A549 (cell line): ENCODE measurements at regions not wholly inside any gene's neighbourhood (a gene's known extent, or its start where the extent isn't known, plus 50 kb on each side); places are given as distances from the start of the nearest gene placed in this dataset.

Source experiments
- ATAC-seq, 2 experiments: fragments of 200-7000 bp in 1 of 2; fragments of >200 bp in 1 of 2; cut with Nextera tagmentation in 1 of 2; cut with Tn5 transposase in 1 of 2; 3 replicates each; pipeline versions ENCODE4 v1.8.0 to v1.9.1; 2018 to 2020; ENCODE audit warnings: mild to moderate bottlenecking in 1 of 2, moderate library complexity in 1 of 2
- CTCF ChIA-PET: fragments of 300-600 bp; sonication (Branson Sonifier 250); formaldehyde crosslinking; extraction: SDS; loops from one replicate; lab custom pipeline; 2021; ENCODE audit warnings: antibody characterized with exemption, inconsistent platforms; lab: Yijun Ruan, JAX
- POLR2A ChIA-PET: fragments of 350-600 bp; formaldehyde crosslinking; extraction: SDS; loops from one replicate; lab custom pipeline; 2021; ENCODE audit warnings: antibody characterized with exemption, inconsistent platforms; lab: Yijun Ruan, JAX
- DNase-seq, 2 experiments: peaks; one replicate each; pipeline versions ENCODE4 v3.0.0 to v3.0.0-alpha.2; 2011 to 2016; ENCODE audit warnings: low read depth in 1 of 2, low spot score in 1 of 2
- FAIRE-seq: peaks from 2 replicates; lab custom pipeline; 2011; peaks lifted over from hg19 to GRCh38; lab: Jason Lieb, UNC
- H3K27ac ChIP-seq, 2 experiments: fragments of >200 bp; sonication (Bioruptor Twin); formaldehyde crosslinking; 3 replicates each; pipeline ENCODE4 v1.5.1; 2016 to 2017
- H3K4me1 ChIP-seq: fragments of >200 bp; sonication (Bioruptor Twin); formaldehyde crosslinking; 3 replicates; pipeline ENCODE4 v1.6.1; 2016
- H3K4me2 ChIP-seq: fragments of >200 bp; sonication (Bioruptor Twin); formaldehyde crosslinking; 3 replicates; pipeline ENCODE4 v1.6.1; 2016
- H3K4me3 ChIP-seq: fragments of >200 bp; sonication (Bioruptor Twin); formaldehyde crosslinking; 3 replicates; pipeline ENCODE4 v1.5.1; 2016
- H3K9me3 ChIP-seq: fragments of >200 bp; sonication (Bioruptor Twin); formaldehyde crosslinking; 3 replicates; pipeline ENCODE4 v1.6.1; 2016
- CBX2 ChIP-seq: fragments of 200-600 bp; sonication (generic); IDR thresholded peaks from 2 replicates; pipeline ENCODE4 v1.6.1; 2016; ENCODE audit warnings: low read depth, mild to moderate bottlenecking, borderline replicate concordance
- CEBPB ChIP-seq, 2 experiments: fragments of >200 bp in 1 of 2; sonication (Bioruptor Twin) in 1 of 2; formaldehyde crosslinking in 1 of 2; IDR thresholded peaks; 2 replicates each; pipeline ENCODE4 v1.6.1; 2012 to 2016
- CHD4 ChIP-seq: fragments of 200-600 bp; sonication (generic); IDR thresholded peaks from 2 replicates; pipeline ENCODE4 v1.6.1; 2016; ENCODE audit warnings: antibody characterized with exemption, mild to moderate bottlenecking, borderline replicate concordance
- EHF ChIP-seq: fragments of 250-450 bp; sonication (Bioruptor Pico); IDR thresholded peaks from 2 replicates; pipeline ENCODE4 v1.5.0; 2020; ENCODE audit warnings: mild to moderate bottlenecking
- EHMT2 ChIP-seq: fragments of 200-600 bp; sonication (generic); IDR thresholded peaks from 2 replicates; pipeline ENCODE4 v1.6.1; 2016; ENCODE audit warnings: antibody characterized with exemption, low read depth, mild to moderate bottlenecking, moderate library complexity
- FOSL2 ChIP-seq, 2 experiments: fragments of 450-650 bp in 1 of 2; fragments of >200 bp in 1 of 2; sonication (Bioruptor Twin) in 1 of 2; formaldehyde crosslinking; IDR thresholded peaks; 2 replicates each; pipeline versions ENCODE4 v1.5.0 to v1.6.1; 2016 to 2020; ENCODE audit warnings: mild to moderate bottlenecking in 1 of 2, moderate library complexity in 1 of 2
- FOXS1 ChIP-seq: fragments of 250-450 bp; sonication (Bioruptor Pico); IDR thresholded peaks from 2 replicates; pipeline ENCODE4 v1.5.0; 2020; ENCODE audit warnings: mild to moderate bottlenecking, moderate library complexity
- GATA3 ChIP-seq: IDR thresholded peaks from 2 replicates; pipeline ENCODE4 v1.6.1; 2012; ENCODE audit warnings: borderline replicate concordance
- HOXA7 ChIP-seq: fragments of 250-450 bp; sonication (Bioruptor Pico); IDR thresholded peaks from 2 replicates; pipeline ENCODE4 v1.5.0; 2020; ENCODE audit warnings: mild to moderate bottlenecking, moderate library complexity
- HOXB13 ChIP-seq: fragments of 250-450 bp; sonication (Bioruptor Pico); IDR thresholded peaks from 2 replicates; pipeline ENCODE4 v1.5.0; 2020; ENCODE audit warnings: low read depth, mild to moderate bottlenecking, moderate library complexity
- HOXB5 ChIP-seq: fragments of 250-450 bp; sonication (Bioruptor Pico); IDR thresholded peaks from 2 replicates; pipeline ENCODE4 v1.5.0; 2020; ENCODE audit warnings: mild to moderate bottlenecking, moderate library complexity
- JUNB ChIP-seq: fragments of >200 bp; sonication (Bioruptor Twin); formaldehyde crosslinking; IDR thresholded peaks from 2 replicates; pipeline ENCODE4 v1.6.1; 2016
- KDM1A ChIP-seq: fragments of 200-600 bp; sonication (generic); IDR thresholded peaks from 2 replicates; pipeline ENCODE4 v1.6.1; 2016; ENCODE audit warnings: low read depth, mild to moderate bottlenecking
- MAFK ChIP-seq: fragments of 450-650 bp; IDR thresholded peaks from 2 replicates; pipeline ENCODE4 v1.6.1; 2014; ENCODE audit not compliant: partially characterized antibody
- MAZ ChIP-seq: fragments of 150-350 bp; IDR thresholded peaks from 2 replicates; pipeline ENCODE4 v1.6.1; 2014; ENCODE audit warnings: antibody characterized with exemption, low read depth, low read length, borderline replicate concordance
- MYC ChIP-seq: IDR thresholded peaks from 2 replicates; pipeline ENCODE4 v1.6.1; 2012; ENCODE audit warnings: mild to moderate bottlenecking, inconsistent platforms, low read length, improper control_type of control experiment, borderline replicate concordance
- POLR2A ChIP-seq: IDR thresholded peaks from 2 replicates; pipeline ENCODE4 v1.6.1; 2012; ENCODE audit warnings: mild to moderate bottlenecking, low read length
- POLR2AphosphoS2 ChIP-seq: conservative IDR thresholded peaks from 2 replicates; pipeline ENCODE4 v1.6.1; 2012; ENCODE audit warnings: low read length, improper control_type of control experiment, inconsistent platforms
- RAD21 ChIP-seq, 2 experiments: fragments of >200 bp in 1 of 2; sonication (Bioruptor Twin) in 1 of 2; formaldehyde crosslinking in 1 of 2; IDR thresholded peaks in 1 of 2; conservative IDR thresholded peaks in 1 of 2; 2 replicates in 1 of 2; 3 replicates in 1 of 2; pipeline ENCODE4 v1.6.1; 2012 to 2018; ENCODE audit warnings: inconsistent platforms in 1 of 2
- RARB ChIP-seq: fragments of 250-450 bp; sonication (Bioruptor Pico); IDR thresholded peaks from 2 replicates; pipeline ENCODE4 v1.8.0; 2021; ENCODE audit warnings: mild to moderate bottlenecking, moderate library complexity
- SREBF2 ChIP-seq: fragments of 450-650 bp; IDR thresholded peaks from 2 replicates; pipeline ENCODE4 v1.6.1; 2014; ENCODE audit warnings: mild to moderate bottlenecking, moderate library complexity
- ZSCAN20 ChIP-seq: fragments of 250-450 bp; sonication (Bioruptor Pico); IDR thresholded peaks from 2 replicates; pipeline ENCODE4 v1.8.0; 2022; ENCODE audit warnings: mild to moderate bottlenecking, moderate library complexity
- WGBS: methylation state at CpG from one replicate; pipeline ENCODE4 v1.1.6; 2017; ENCODE audit errors: missing lambda C conversion rate; 5-methylcytosine and 5-hydroxymethylcytosine counted together
- TF ChIP-seq, protein P1 (sequence below): IDR thresholded peaks from 2 replicates; pipeline ENCODE4 v1.6.1; 2012
- TF ChIP-seq, protein P2 (sequence below): fragments of >200 bp; sonication (Bioruptor Twin); formaldehyde crosslinking; IDR thresholded peaks from 3 replicates; pipeline ENCODE4 v1.5.1; 2016
- TF ChIP-seq, protein P3 (sequence below): fragments of 450-650 bp; IDR thresholded peaks from 2 replicates; pipeline ENCODE4 v1.6.1; 2014; ENCODE audit warnings: antibody characterized with exemption
- TF ChIP-seq, protein P4 (sequence below): IDR thresholded peaks from 2 replicates; pipeline ENCODE4 v1.6.1; 2012; ENCODE audit warnings: low read depth, borderline replicate concordance

DNA sequence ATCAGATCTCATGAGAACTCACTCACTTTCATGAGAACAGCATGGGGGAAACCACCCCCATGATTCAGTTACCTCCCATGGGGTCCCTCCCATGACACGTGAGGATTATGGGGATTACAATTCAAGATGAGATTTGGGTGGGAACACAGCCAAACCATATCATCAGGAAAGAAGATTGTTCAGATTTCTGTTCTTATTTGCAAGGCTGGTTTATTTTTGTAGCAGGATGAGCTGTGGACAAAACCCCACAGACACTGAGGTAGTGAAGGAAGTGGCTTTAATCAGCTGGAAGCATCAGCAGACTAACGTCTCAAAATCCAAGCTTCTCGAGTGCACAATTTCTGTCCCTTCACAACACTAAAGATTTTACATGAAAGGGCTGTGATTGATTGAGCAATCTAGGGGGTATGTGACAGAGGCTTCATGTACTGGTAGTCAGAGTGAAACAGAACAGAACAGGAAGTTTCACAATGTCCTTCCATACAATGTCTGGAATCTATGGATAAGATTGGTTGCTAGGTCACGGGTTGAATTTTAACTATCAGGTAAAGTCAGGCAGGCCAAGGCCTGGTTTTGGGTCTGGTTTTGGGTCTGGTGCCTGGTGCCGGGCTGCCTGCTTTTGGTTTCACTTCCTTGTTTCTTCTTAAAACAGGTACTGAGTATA lies 91.3 kb upstream of the ZNF366 start:
- ChIA-PET CTCF (interaction anchor here (0.7 to 1.7 kb wide), 2 partner anchors 12 to 74 kb away, joined by 3 to 9 read pairs; no protein-coding TSS in a partner anchor), POLR2A (no interaction called here)
- ATAC-seq (no peak), FAIRE-seq (no peak), DNase-seq (no peak)
- peaks cover 24% of the 10 kb centered on the region for H3K9me3 ChIP-seq
- TF ChIP-seq CEBPB (IDR thresholded peaks at IDR 0.05) (peak in 1 of 2 experiments; percentile 44; a peak in 1 of 4 replicates), MYC (no peak), CBX2 (no peak), POLR2A (no peak), HOXA7 (CRISPR knock-in tag) (no peak), HOXB13 (CRISPR knock-in tag) (no peak)
- peaks cover 42% of the 10 kb centered on the region for H3K4me1 ChIP-seq
- H3K4me3 ChIP-seq = no peak overlapping the region
- no peak overlapping the region for H3K4me2 ChIP-seq
- peak overlapping the region; percentile 89 to 97 for H3K27ac ChIP-seq
- WGBS = 90% methylated on average over 5 of the region's 5 CpGs

DNA sequence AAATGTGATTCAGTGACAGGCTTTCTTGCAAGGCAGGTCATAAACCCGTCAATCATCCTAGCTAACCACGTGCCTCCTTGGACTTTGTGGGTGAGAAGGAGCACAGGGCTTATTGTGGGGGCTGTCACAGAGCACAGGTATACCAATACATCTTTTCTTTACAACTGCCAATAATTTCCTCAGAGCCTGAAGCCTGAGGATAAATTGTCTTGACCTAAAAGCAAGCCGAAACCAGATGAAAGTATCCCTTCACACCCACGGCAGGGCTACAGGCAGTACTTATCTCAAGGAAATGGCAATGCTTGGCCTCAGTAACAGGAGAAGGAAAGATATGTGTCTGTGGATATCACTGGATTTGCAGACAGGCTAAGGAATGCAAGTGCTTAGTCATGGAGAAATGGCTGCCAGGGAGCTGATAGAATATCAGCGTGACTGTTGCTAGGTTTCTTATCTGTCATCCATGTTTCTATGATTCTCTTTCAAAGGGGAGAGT lies 90.3 kb upstream of the ZNF366 start:
- Histone ChIP-seq H3K4me3 (no peak overlapping the region), H3K4me1 (peaks cover 39% of the 10 kb centered on the region), H3K9me3 (peaks cover 24% of the 10 kb centered on the region), H3K4me2 (no peak overlapping the region), H3K27ac (peak overlapping the region; percentile 89 to 97)
- ChIA-PET POLR2A (no interaction called here), CTCF (no interaction called here)
- no peak for TF ChIP-seq MAZ
- TF ChIP-seq EHF = no peak
- 0 out of 2 replicates have a peak, but pooled peaks have one; percentile 24 for TF ChIP-seq ZSCAN20 (CRISPR knock-in tag)
- TF ChIP-seq FOSL2 (IDR thresholded peaks at IDR 0.05) = no peak
- TF ChIP-seq FOSL2 (CRISPR knock-in tag; IDR thresholded peaks at IDR 0.05) = peak; percentile 16; the same call in 1 of the 2 replicates
- no peak for TF ChIP-seq EHMT2
- peak; percentile 58 for TF ChIP-seq MAFK
- WGBS = 80% methylated on average over 5 of the region's 5 CpGs
- DNase-seq (peak; percentile 6 to 52), ATAC-seq (peak in 1 of 2 experiments; percentile 31; a peak in 2 of 6 replicates), FAIRE-seq (no peak)

DNA sequence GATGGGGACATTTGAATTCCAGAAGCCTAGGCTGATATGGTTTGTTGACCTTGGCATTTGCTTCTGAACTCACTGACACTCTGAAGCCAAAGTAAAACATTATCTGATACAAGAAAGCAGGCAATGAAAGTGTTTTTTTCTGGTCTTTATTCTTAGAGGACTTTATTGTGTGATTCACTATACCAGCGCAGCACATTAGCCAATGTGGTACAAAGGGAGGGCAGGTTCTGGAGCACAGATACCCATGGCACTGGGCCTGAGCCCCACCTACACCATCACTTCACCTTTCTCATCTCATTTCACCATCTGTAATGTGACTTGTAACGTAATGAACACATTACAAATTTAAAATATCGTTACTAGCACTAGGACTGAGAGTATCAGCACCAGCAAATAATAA lies 89.7 kb upstream of the ZNF366 start:
- no peak for ATAC-seq
- Histone ChIP-seq H3K4me1 (peaks cover 35% of the 10 kb centered on the region), H3K4me3 (no peak overlapping the region), H3K9me3 (peaks cover 20% of the 10 kb centered on the region), H3K27ac (peak overlapping the region; percentile 89 to 97; a peak in 5 of 6 replicates), H3K4me2 (no peak overlapping the region)
- POLR2A ChIA-PET = no interaction called here
- no peak for DNase-seq
- 85% methylated on average over 3 of the region's 3 CpGs for WGBS
- TF ChIP-seq MYC (no peak), KDM1A (no peak), GATA3 (no peak), SREBF2 (no peak)
- TF ChIP-seq, protein P1, sequence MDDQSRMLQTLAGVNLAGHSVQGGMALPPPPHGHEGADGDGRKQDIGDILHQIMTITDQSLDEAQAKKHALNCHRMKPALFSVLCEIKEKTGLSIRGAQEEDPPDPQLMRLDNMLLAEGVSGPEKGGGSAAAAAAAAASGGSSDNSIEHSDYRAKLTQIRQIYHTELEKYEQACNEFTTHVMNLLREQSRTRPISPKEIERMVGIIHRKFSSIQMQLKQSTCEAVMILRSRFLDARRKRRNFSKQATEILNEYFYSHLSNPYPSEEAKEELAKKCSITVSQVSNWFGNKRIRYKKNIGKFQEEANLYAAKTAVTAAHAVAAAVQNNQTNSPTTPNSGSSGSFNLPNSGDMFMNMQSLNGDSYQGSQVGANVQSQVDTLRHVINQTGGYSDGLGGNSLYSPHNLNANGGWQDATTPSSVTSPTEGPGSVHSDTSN = no peak
- CTCF ChIA-PET = no interaction called here
- no peak for FAIRE-seq

DNA sequence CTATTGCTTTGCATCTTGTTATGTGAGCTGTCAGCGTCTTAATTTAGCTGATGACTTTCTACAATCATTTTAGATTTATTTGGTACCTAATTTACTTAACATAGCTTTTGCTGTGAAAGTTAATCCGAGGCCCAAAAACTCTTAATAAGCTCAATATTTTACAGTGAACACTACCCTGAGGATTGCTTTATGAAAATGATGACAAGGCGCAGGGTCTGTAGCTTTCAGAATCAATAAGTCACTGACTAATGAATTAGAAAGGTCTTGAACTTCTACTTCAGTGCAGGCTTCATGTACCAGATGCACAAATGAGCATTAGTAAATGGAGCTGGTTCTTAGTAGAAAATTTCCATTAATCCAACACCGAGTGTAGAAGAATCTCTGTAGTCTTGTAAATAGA lies 81.4 kb upstream of the ZNF366 start:
- ChIA-PET POLR2A (no interaction called here), CTCF (interaction anchor here (0.6 to 1.4 kb wide), 5 partner anchors 11 to 242 kb away, joined by 3 to 5 read pairs (median 3); no protein-coding TSS in a partner anchor)
- peaks cover 23% of the 10 kb centered on the region for H3K4me1 ChIP-seq
- FAIRE-seq (no peak), ATAC-seq (no peak), DNase-seq (no peak)
- 84% methylated on average over 4 of the region's 4 CpGs for WGBS
- H3K4me2 ChIP-seq = no peak overlapping the region
- 0 out of 6 replicates have a peak overlapping the region, but pooled peaks of 1 of the 2 experiments have one; percentile 15 for H3K27ac ChIP-seq
- no peaks in the 10 kb centered on the region for H3K9me3 ChIP-seq
- H3K4me3 ChIP-seq = no peak overlapping the region
- TF ChIP-seq RAD21 (conservative IDR thresholded peaks at IDR 0.05 in 1 of 2, IDR thresholded peaks at IDR 0.05 in 1 of 2) (no peak), HOXB13 (CRISPR knock-in tag) (no peak), CBX2 (no peak), GATA3 (no peak), JUNB (no peak), CHD4 (no peak), EHMT2 (no peak), FOXS1 (CRISPR knock-in tag) (no peak), RARB (no peak), POLR2AphosphoS2 (no peak), HOXB5 (CRISPR knock-in tag) (no peak)
- TF ChIP-seq, protein P2, sequence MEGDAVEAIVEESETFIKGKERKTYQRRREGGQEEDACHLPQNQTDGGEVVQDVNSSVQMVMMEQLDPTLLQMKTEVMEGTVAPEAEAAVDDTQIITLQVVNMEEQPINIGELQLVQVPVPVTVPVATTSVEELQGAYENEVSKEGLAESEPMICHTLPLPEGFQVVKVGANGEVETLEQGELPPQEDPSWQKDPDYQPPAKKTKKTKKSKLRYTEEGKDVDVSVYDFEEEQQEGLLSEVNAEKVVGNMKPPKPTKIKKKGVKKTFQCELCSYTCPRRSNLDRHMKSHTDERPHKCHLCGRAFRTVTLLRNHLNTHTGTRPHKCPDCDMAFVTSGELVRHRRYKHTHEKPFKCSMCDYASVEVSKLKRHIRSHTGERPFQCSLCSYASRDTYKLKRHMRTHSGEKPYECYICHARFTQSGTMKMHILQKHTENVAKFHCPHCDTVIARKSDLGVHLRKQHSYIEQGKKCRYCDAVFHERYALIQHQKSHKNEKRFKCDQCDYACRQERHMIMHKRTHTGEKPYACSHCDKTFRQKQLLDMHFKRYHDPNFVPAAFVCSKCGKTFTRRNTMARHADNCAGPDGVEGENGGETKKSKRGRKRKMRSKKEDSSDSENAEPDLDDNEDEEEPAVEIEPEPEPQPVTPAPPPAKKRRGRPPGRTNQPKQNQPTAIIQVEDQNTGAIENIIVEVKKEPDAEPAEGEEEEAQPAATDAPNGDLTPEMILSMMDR = no peak
- TF ChIP-seq, protein P3, sequence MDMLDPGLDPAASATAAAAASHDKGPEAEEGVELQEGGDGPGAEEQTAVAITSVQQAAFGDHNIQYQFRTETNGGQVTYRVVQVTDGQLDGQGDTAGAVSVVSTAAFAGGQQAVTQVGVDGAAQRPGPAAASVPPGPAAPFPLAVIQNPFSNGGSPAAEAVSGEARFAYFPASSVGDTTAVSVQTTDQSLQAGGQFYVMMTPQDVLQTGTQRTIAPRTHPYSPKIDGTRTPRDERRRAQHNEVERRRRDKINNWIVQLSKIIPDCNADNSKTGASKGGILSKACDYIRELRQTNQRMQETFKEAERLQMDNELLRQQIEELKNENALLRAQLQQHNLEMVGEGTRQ = no peak
- TF ChIP-seq, protein P4, sequence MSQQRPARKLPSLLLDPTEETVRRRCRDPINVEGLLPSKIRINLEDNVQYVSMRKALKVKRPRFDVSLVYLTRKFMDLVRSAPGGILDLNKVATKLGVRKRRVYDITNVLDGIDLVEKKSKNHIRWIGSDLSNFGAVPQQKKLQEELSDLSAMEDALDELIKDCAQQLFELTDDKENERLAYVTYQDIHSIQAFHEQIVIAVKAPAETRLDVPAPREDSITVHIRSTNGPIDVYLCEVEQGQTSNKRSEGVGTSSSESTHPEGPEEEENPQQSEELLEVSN = no peak
